GM10847 (cell line): ENCODE measurements at regions not wholly inside any gene's neighbourhood (a gene's known extent, or its start where the extent isn't known, plus 50 kb on each side); places are given as distances from the start of the nearest gene placed in this dataset.

Experiments used
- POLR2A ChIP-seq: IDR thresholded peaks from 2 replicates; pipeline ENCODE4 v1.6.1; 2011; ENCODE audit not compliant: insufficient read length; ENCODE audit errors: extremely low read depth

- TF ChIP-seq POLR2A, result no peak
These were observed 125.0 kb upstream of the MEF2A start for GRCh38 chr15:99440551-99441443.

GRCh38 chr15:99441444-99441800, 124.4 kb upstream of the MEF2A start:
- no peak for TF ChIP-seq POLR2A

GRCh38 chr15:99441871-99442251, 123.9 kb upstream of the MEF2A start:
- TF ChIP-seq POLR2A, result no peak

- no peak for TF ChIP-seq POLR2A
These were observed 123.4 kb upstream of the MEF2A start for GRCh38 chr15:99442252-99442897.

- TF ChIP-seq POLR2A, result no peak
These were observed 122.6 kb upstream of the MEF2A start for GRCh38 chr15:99443056-99443756.

GRCh38 chr15:99443768-99444446, 121.9 kb upstream of the MEF2A start:
- no peak for TF ChIP-seq POLR2A

- no peak for TF ChIP-seq POLR2A
These were observed 120.4 kb upstream of the MEF2A start for GRCh38 chr15:99445272-99445850.

GRCh38 chr15:99446565-99447496, 119.0 kb upstream of the MEF2A start:
- no peak for TF ChIP-seq POLR2A

GRCh38 chr15:99447497-99448371, 118.0 kb upstream of the MEF2A start:
- no peak for TF ChIP-seq POLR2A

GRCh38 chr15:99449514-99449913, 116.3 kb upstream of the MEF2A start:
- TF ChIP-seq POLR2A, result no peak

GRCh38 chr15:99450896-99451358, 114.9 kb upstream of the MEF2A start:
- TF ChIP-seq POLR2A, result no peak

GRCh38 chr15:99451484-99451883, 114.3 kb upstream of the MEF2A start:
- no peak for TF ChIP-seq POLR2A

- TF ChIP-seq POLR2A, result no peak
These were observed 113.8 kb upstream of the MEF2A start for GRCh38 chr15:99452010-99452409.
